Stomach (tissue), 4 donors: ENCODE measurements at regions not wholly inside any gene's neighbourhood (a gene's known extent, or its start where the extent isn't known, plus 50 kb on each side); places are given as distances from the start of the nearest gene placed in this dataset.

Experiments used
- CTCF ChIP-seq, 7 experiments: fragments of 450-650 bp in 4 of 7; fragments of 200-600 bp in 3 of 7; sonication (generic) in 3 of 7; IDR thresholded peaks; one replicate each; pipeline ENCODE4 v1.5.1; 2016 to 2019; ENCODE audit warnings: antibody characterized with exemption in 7 of 7, control low read depth in 2 of 7, mild to moderate bottlenecking in 1 of 7
- EP300 ChIP-seq: sonication (generic); formaldehyde crosslinking; IDR thresholded peaks from one replicate; pipeline ENCODE4 v1.6.1; 2017; ENCODE audit warnings: antibody characterized with exemption
- POLR2A ChIP-seq, 4 donors: fragments of 450-650 bp; IDR thresholded peaks; one replicate each; pipeline ENCODE4 v1.6.1; 2016; ENCODE audit warnings: antibody characterized with exemption in 4 of 4, control low read depth in 2 of 4, mild to moderate bottlenecking in 1 of 4, moderate library complexity in 1 of 4

GRCh38 chr7:27316311-27316710 lies 73.7 kb downstream of the EVX1 start:
- TF ChIP-seq EP300, result no peak
- TF ChIP-seq CTCF (IDR thresholded peaks at IDR 0.05), result no peak
- no peak for TF ChIP-seq POLR2A (IDR thresholded peaks at IDR 0.05)
